Transverse colon (tissue), 4 donors: ENCODE measurements at regions not wholly inside any gene's neighbourhood (a gene's known extent, or its start where the extent isn't known, plus 50 kb on each side); places are given as distances from the start of the nearest gene placed in this dataset.

ENCODE experiments used
- EP300 ChIP-seq: sonication (generic); formaldehyde crosslinking; IDR thresholded peaks from one replicate; pipeline ENCODE4 v1.6.1; 2017; ENCODE audit warnings: antibody characterized with exemption, low read depth
- POLR2A ChIP-seq: fragments of 450-650 bp; IDR thresholded peaks from one replicate; pipeline ENCODE4 v1.6.1; 2016; ENCODE audit warnings: antibody characterized with exemption, mild to moderate bottlenecking, moderate library complexity
- POLR2AphosphoS5 ChIP-seq, 3 donors: sonication (generic); formaldehyde crosslinking; IDR thresholded peaks; one replicate each; pipeline ENCODE4 v1.6.1; 2016; ENCODE audit warnings: antibody characterized with exemption in 3 of 3
- TF ChIP-seq, protein P1 (sequence below), 5 experiments: fragments of 200-600 bp in 3 of 5; fragments of 450-650 bp in 2 of 5; sonication (generic) in 3 of 5; IDR thresholded peaks; 1 replicate in 2 of 5; 2 replicates in 3 of 5; pipeline ENCODE4 v1.5.1; 2016 to 2017; ENCODE audit warnings: antibody characterized with exemption in 5 of 5, inconsistent platforms in 3 of 5, mild to moderate bottlenecking in 2 of 5, moderate library complexity in 1 of 5

DNA sequence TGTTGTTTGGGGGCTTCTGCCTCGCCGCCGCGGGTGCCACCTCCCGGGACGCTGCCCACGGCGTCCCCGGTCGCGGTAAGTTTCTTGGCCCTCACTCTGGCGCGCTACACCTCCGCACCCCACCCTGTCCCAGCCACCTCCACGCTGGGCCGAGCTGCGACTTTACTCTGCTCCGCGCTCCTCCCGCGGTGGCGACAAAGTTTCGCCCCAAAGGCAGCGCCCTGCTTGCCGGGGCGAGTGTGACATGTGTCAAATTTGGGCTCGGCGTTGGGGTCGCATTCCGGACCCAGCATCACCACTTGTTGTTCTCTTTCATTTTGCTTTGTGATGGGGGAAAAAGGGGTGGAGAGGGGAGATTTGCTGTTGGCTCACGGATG lies 167.7 kb upstream of the PPP1R3A start:
- TF ChIP-seq, protein P1, sequence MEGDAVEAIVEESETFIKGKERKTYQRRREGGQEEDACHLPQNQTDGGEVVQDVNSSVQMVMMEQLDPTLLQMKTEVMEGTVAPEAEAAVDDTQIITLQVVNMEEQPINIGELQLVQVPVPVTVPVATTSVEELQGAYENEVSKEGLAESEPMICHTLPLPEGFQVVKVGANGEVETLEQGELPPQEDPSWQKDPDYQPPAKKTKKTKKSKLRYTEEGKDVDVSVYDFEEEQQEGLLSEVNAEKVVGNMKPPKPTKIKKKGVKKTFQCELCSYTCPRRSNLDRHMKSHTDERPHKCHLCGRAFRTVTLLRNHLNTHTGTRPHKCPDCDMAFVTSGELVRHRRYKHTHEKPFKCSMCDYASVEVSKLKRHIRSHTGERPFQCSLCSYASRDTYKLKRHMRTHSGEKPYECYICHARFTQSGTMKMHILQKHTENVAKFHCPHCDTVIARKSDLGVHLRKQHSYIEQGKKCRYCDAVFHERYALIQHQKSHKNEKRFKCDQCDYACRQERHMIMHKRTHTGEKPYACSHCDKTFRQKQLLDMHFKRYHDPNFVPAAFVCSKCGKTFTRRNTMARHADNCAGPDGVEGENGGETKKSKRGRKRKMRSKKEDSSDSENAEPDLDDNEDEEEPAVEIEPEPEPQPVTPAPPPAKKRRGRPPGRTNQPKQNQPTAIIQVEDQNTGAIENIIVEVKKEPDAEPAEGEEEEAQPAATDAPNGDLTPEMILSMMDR (IDR thresholded peaks at IDR 0.05): no peak
- TF ChIP-seq POLR2AphosphoS5 (IDR thresholded peaks at IDR 0.05) (no peak), POLR2A (no peak), EP300 (no peak)
